WTC11 (cell line): ENCODE measurements at regions not wholly inside any gene's neighbourhood (a gene's known extent, or its start where the extent isn't known, plus 50 kb on each side); places are given as distances from the start of the nearest gene placed in this dataset.

ENCODE experiments used
- ATAC-seq: fragments of 200-7000 bp; cut with Tn5 transposase; 2 replicates; pipeline ENCODE4 v1.10.0; 2021; ENCODE audit warnings: mild to moderate bottlenecking, moderate library complexity
- CTCF ChIA-PET: fragments of 300-600 bp; sonication (Branson Sonifier 250); formaldehyde crosslinking; loops from one replicate; lab custom pipeline; 2021; ENCODE audit warnings: antibody characterized with exemption; lab: Charles Lee
- POLR2A ChIA-PET: fragments of 350-600 bp; sonication (Branson Sonifier 250); formaldehyde crosslinking; loops from one replicate; lab custom pipeline; 2021; ENCODE audit warnings: antibody characterized with exemption; lab: Charles Lee
- DNase-seq: peaks from one replicate; pipeline ENCODE4 v3.0.0; 2021; ENCODE audit warnings: low spot score
- H3K27ac Mint-ChIP-seq: 2 replicates; pipeline ENCODE4 v1.8.0; 2021; ENCODE audit warnings: mixed read lengths
- H3K27me3 Mint-ChIP-seq: 2 replicates; pipeline ENCODE4 v1.8.0; 2021; ENCODE audit warnings: low read depth, mild to moderate bottlenecking, moderate library complexity, mixed read lengths
- H3K36me3 Mint-ChIP-seq: 2 replicates; pipeline ENCODE4 v1.8.0; 2021; ENCODE audit warnings: mixed read lengths
- H3K4me1 Mint-ChIP-seq: 2 replicates; pipeline ENCODE4 v1.8.0; 2022; ENCODE audit warnings: mixed read lengths
- H3K4me3 Mint-ChIP-seq: 2 replicates; pipeline ENCODE4 v1.8.0; 2021; ENCODE audit warnings: mild to moderate bottlenecking, moderate library complexity, mixed read lengths
- H3K9me3 Mint-ChIP-seq: 2 replicates; pipeline ENCODE4 v1.8.0; 2021; ENCODE audit warnings: mixed read lengths
- CBFB ChIP-seq: sonication (generic); formaldehyde crosslinking; IDR thresholded peaks from 2 replicates; pipeline ENCODE4 v1.8.1; 2022; ENCODE audit warnings: mild to moderate bottlenecking, low read depth, missing genetic modification reagents
- CREB1 ChIP-seq: sonication (generic); formaldehyde crosslinking; IDR thresholded peaks from 2 replicates; pipeline ENCODE4 v1.8.0; 2023; ENCODE audit warnings: mild to moderate bottlenecking, missing genetic modification reagents
- ELF4 ChIP-seq: sonication (generic); formaldehyde crosslinking; IDR thresholded peaks from 2 replicates; pipeline ENCODE4 v1.8.1; 2022; ENCODE audit warnings: low read depth, mild to moderate bottlenecking, moderate library complexity, missing genetic modification reagents
- EMX1 ChIP-seq: fragments of 250-450 bp; sonication (Bioruptor Pico); IDR thresholded peaks from 2 replicates; pipeline ENCODE4 v1.8.0; 2021; ENCODE audit warnings: mild to moderate bottlenecking
- FOXJ3 ChIP-seq: sonication (generic); formaldehyde crosslinking; IDR thresholded peaks from 2 replicates; pipeline ENCODE4 v1.9.0; 2021; ENCODE audit warnings: missing genetic modification reagents, mild to moderate bottlenecking, borderline replicate concordance
- HMGA2 ChIP-seq: fragments of 250-450 bp; sonication (Bioruptor Pico); IDR thresholded peaks from 2 replicates; pipeline ENCODE4 v1.4.0; 2021; ENCODE audit warnings: mild to moderate bottlenecking, moderate library complexity
- KAT7 ChIP-seq: sonication (generic); formaldehyde crosslinking; IDR thresholded peaks from 2 replicates; pipeline ENCODE4 v1.8.1; 2023; ENCODE audit warnings: missing genetic modification reagents, mild to moderate bottlenecking, borderline replicate concordance
- NFE2L1 ChIP-seq: sonication (generic); formaldehyde crosslinking; IDR thresholded peaks from 2 replicates; pipeline ENCODE4 v1.8.1; 2023; ENCODE audit warnings: missing genetic modification reagents
- NFYB ChIP-seq: sonication (generic); formaldehyde crosslinking; conservative IDR thresholded peaks from 2 replicates; pipeline ENCODE4 v1.8.0; 2022; ENCODE audit warnings: low read depth, missing genetic modification reagents
- NR2C2 ChIP-seq: sonication (generic); formaldehyde crosslinking; IDR thresholded peaks from 2 replicates; pipeline ENCODE4 v1.8.0; 2022; ENCODE audit warnings: mild to moderate bottlenecking, missing genetic modification reagents
- PRRX2 ChIP-seq: fragments of 250-450 bp; sonication (Bioruptor Pico); IDR thresholded peaks from 2 replicates; pipeline ENCODE4 v1.8.0; 2021; ENCODE audit warnings: mild to moderate bottlenecking
- ZNF121 ChIP-seq: sonication (generic); formaldehyde crosslinking; IDR thresholded peaks from 2 replicates; pipeline ENCODE4 v1.8.0; 2023; ENCODE audit warnings: missing genetic modification reagents
- ZNF317 ChIP-seq: sonication (generic); formaldehyde crosslinking; IDR thresholded peaks from 2 replicates; pipeline ENCODE4 v1.8.1; 2023; ENCODE audit warnings: low read depth, mild to moderate bottlenecking, moderate library complexity, missing genetic modification reagents, borderline replicate concordance
- ZNF416 ChIP-seq: fragments of 250-450 bp; sonication (Bioruptor Pico); IDR thresholded peaks from 2 replicates; pipeline ENCODE4 v1.9.0; 2021; ENCODE audit warnings: mild to moderate bottlenecking, inconsistent platforms
- TF ChIP-seq, protein P1 (sequence below): fragments of 250-450 bp; sonication (Bioruptor Pico); IDR thresholded peaks from 2 replicates; pipeline ENCODE4 v1.9.0; 2021; ENCODE audit warnings: mild to moderate bottlenecking
- TF ChIP-seq, protein P2 (sequence below): sonication (generic); formaldehyde crosslinking; IDR thresholded peaks from 2 replicates; pipeline ENCODE4 v1.8.1; 2022; ENCODE audit warnings: low read depth, missing genetic modification reagents, borderline replicate concordance
- TF ChIP-seq, protein P3 (sequence below): sonication (generic); formaldehyde crosslinking; IDR thresholded peaks from 2 replicates; pipeline ENCODE4 v1.8.1; 2022; ENCODE audit warnings: mild to moderate bottlenecking, moderate library complexity, missing genetic modification reagents
- TF ChIP-seq, protein P4 (sequence below): sonication (generic); formaldehyde crosslinking; IDR thresholded peaks from 2 replicates; pipeline ENCODE4 v1.8.0; 2022; ENCODE audit warnings: mild to moderate bottlenecking, missing genetic modification reagents
- TF ChIP-seq, protein P5 (sequence below): sonication (generic); formaldehyde crosslinking; IDR thresholded peaks from 2 replicates; pipeline ENCODE4 v1.8.1; 2023; ENCODE audit warnings: mild to moderate bottlenecking, missing genetic modification reagents

DNA sequence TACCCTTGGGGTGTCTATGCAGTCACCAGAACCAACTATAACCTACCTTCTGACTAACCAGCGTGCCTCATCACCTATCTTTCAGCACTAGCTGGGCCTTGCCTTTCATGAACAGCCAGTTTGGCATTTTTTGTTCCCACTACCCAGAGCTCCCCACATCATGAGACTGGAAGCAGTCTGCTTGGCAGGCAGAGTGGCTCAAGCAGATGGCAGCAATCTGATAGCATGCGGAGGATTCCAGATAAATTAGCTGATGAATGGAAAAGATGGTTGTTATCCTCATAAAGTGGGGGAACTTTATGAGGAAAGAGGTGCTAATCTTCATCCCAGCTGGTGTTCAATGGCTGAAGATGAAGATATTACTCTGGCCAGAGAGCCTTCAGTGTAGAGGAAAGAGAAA, 243.2 kb upstream of the EDA2R start:
- TF ChIP-seq ELF4 (CRISPR knock-in tag) (no peak), KAT7 (CRISPR knock-in tag) (no peak), NFE2L1 (no peak), FOXJ3 (no peak), EMX1 (CRISPR knock-in tag) (no peak), ZNF317 (CRISPR knock-in tag) (no peak), NR2C2 (CRISPR knock-in tag) (no peak)
- TF ChIP-seq, protein P1, sequence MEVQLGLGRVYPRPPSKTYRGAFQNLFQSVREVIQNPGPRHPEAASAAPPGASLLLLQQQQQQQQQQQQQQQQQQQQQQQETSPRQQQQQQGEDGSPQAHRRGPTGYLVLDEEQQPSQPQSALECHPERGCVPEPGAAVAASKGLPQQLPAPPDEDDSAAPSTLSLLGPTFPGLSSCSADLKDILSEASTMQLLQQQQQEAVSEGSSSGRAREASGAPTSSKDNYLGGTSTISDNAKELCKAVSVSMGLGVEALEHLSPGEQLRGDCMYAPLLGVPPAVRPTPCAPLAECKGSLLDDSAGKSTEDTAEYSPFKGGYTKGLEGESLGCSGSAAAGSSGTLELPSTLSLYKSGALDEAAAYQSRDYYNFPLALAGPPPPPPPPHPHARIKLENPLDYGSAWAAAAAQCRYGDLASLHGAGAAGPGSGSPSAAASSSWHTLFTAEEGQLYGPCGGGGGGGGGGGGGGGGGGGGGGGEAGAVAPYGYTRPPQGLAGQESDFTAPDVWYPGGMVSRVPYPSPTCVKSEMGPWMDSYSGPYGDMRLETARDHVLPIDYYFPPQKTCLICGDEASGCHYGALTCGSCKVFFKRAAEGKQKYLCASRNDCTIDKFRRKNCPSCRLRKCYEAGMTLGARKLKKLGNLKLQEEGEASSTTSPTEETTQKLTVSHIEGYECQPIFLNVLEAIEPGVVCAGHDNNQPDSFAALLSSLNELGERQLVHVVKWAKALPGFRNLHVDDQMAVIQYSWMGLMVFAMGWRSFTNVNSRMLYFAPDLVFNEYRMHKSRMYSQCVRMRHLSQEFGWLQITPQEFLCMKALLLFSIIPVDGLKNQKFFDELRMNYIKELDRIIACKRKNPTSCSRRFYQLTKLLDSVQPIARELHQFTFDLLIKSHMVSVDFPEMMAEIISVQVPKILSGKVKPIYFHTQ (CRISPR knock-in tag), result no peak
- no peak for ATAC-seq
- ChIA-PET CTCF (no interaction called here), POLR2A (no interaction called here)
- Mint-ChIP-seq H3K27me3 (no peaks in the 10 kb centered on the region; the same call in 1 of the 2 replicates), H3K9me3 (no peaks in the 10 kb centered on the region), H3K4me3 (no peak overlapping the region), H3K36me3 (no peaks in the 10 kb centered on the region), H3K4me1 (no peaks in the 10 kb centered on the region), H3K27ac (no peak overlapping the region)
- DNase-seq, result no peak

DNA sequence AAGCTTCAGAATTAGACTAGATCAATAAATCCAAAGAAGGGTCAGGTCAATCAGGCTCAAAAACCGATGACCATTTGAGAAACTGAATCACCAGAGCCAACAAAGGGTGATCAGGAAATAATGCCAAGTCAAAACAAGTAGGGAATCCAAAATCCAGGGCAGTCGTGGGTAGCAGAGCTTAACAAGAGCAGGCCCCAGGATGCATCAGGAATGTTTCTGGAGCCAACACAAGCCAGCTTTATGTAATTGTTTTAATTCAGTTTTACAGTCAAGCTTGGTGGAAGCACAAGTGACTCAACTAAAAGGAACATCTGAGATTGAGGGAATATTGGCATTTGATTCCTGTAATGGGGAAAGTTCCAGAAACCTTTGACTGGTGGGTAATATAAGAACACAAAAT, 237.9 kb upstream of the EDA2R start:
- no peak overlapping the region for H3K27ac Mint-ChIP-seq
- H3K9me3 Mint-ChIP-seq, result no peaks in the 10 kb centered on the region
- DNase-seq, result no peak
- TF ChIP-seq HMGA2 (CRISPR knock-in tag), result no peak
- no peak for TF ChIP-seq ZNF121 (CRISPR knock-in tag)
- TF ChIP-seq ZNF416 (CRISPR knock-in tag), result no peak
- TF ChIP-seq CREB1 (CRISPR knock-in tag), result no peak
- TF ChIP-seq NFYB (CRISPR knock-in tag), result no peak
- TF ChIP-seq, protein P2, sequence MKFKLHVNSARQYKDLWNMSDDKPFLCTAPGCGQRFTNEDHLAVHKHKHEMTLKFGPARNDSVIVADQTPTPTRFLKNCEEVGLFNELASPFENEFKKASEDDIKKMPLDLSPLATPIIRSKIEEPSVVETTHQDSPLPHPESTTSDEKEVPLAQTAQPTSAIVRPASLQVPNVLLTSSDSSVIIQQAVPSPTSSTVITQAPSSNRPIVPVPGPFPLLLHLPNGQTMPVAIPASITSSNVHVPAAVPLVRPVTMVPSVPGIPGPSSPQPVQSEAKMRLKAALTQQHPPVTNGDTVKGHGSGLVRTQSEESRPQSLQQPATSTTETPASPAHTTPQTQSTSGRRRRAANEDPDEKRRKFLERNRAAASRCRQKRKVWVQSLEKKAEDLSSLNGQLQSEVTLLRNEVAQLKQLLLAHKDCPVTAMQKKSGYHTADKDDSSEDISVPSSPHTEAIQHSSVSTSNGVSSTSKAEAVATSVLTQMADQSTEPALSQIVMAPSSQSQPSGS (CRISPR knock-in tag), result no peak
- TF ChIP-seq, protein P3, sequence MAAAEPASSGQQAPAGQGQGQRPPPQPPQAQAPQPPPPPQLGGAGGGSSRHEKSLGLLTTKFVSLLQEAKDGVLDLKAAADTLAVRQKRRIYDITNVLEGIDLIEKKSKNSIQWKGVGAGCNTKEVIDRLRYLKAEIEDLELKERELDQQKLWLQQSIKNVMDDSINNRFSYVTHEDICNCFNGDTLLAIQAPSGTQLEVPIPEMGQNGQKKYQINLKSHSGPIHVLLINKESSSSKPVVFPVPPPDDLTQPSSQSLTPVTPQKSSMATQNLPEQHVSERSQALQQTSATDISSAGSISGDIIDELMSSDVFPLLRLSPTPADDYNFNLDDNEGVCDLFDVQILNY (CRISPR knock-in tag), result no peak
- TF ChIP-seq, protein P4, sequence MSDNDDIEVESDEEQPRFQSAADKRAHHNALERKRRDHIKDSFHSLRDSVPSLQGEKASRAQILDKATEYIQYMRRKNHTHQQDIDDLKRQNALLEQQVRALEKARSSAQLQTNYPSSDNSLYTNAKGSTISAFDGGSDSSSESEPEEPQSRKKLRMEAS (CRISPR knock-in tag), result no peak
- no peak for TF ChIP-seq KAT7 (CRISPR knock-in tag)
- TF ChIP-seq CBFB (CRISPR knock-in tag), result no peak
- TF ChIP-seq, protein P5, sequence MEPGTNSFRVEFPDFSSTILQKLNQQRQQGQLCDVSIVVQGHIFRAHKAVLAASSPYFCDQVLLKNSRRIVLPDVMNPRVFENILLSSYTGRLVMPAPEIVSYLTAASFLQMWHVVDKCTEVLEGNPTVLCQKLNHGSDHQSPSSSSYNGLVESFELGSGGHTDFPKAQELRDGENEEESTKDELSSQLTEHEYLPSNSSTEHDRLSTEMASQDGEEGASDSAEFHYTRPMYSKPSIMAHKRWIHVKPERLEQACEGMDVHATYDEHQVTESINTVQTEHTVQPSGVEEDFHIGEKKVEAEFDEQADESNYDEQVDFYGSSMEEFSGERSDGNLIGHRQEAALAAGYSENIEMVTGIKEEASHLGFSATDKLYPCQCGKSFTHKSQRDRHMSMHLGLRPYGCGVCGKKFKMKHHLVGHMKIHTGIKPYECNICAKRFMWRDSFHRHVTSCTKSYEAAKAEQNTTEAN (CRISPR knock-in tag), result no peak
- no peak for TF ChIP-seq PRRX2 (CRISPR knock-in tag)
- H3K27me3 Mint-ChIP-seq, result no peaks in the 10 kb centered on the region; the same call in 1 of the 2 replicates
- ChIA-PET CTCF (no interaction called here), POLR2A (no interaction called here)
- no peak overlapping the region for H3K4me3 Mint-ChIP-seq
- ATAC-seq, result no peak
- H3K36me3 Mint-ChIP-seq, result no peaks in the 10 kb centered on the region
- H3K4me1 Mint-ChIP-seq, result no peaks in the 10 kb centered on the region
